ENCODE measurements at regions not wholly inside any gene's neighbourhood (a gene's known extent, or its start where the extent isn't known, plus 50 kb on each side); places are given as distances from the start of the nearest gene placed in this dataset.

- WGBS, 2 donors (ENCODE audit: low coverage in 1 of 2), result 54 to 68% methylated on average over 7 to 8 of the region's 9 CpGs
- Histone ChIP-seq H3K36me3 (no peaks in the 10 kb centered on the region), H3K4me3 (no peak overlapping the region), H3K4me1 (no peaks in the 10 kb centered on the region), H3K27ac (no peak overlapping the region), H3K9me3 (no peaks in the 10 kb centered on the region), H3K27me3 (peaks cover 76% of the 10 kb centered on the region)
- TF ChIP-seq EP300 (IDR thresholded peaks at IDR 0.05) (no peak), CTCF (IDR thresholded peaks at IDR 0.05) (no peak), POLR2A (IDR thresholded peaks at IDR 0.05) (no peak), POLR2AphosphoS5 (IDR thresholded peaks at IDR 0.05) (no peak)
- no peak for ATAC-seq
These were observed 124.1 kb upstream of the AJAP1 start for GRCh38 chr1:4530166-4530785.

DNA sequence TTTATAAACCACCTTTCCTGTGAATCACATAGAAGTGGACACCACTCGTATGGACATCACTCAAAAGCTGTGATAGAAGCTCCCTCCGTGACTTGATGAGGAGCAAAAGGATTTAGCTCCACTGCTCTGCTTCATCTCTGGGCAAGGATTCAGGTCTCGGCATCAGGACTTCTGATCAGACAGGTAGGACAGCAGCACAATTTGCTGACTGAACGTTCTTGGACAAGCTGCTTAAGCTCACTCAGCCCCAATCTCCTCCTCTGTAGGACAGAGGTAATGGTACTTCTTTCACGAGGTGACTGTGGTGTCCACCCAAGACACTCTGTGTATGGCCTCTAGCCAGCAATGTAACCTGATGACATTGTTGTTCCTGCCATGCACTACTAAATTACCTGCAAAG, 122.6 kb upstream of the AJAP1 start:
- 60% methylated on average over 2 of the region's 5 CpGs; no CpG with 5 or more reads in 1 of the 2 donors for WGBS, 2 donors (ENCODE audit: low coverage in 1 of 2)
- no peak for ATAC-seq
- Histone ChIP-seq H3K27ac (no peak overlapping the region), H3K36me3 (no peaks in the 10 kb centered on the region), H3K4me1 (no peaks in the 10 kb centered on the region), H3K4me3 (no peak overlapping the region), H3K27me3 (peaks cover 60% of the 10 kb centered on the region), H3K9me3 (peaks cover 0 to 5% (median 0%) of the 10 kb centered on the region in 3 donors)
- TF ChIP-seq CTCF (IDR thresholded peaks at IDR 0.05) (no peak), POLR2A (IDR thresholded peaks at IDR 0.05) (no peak), POLR2AphosphoS5 (IDR thresholded peaks at IDR 0.05) (no peak), EP300 (IDR thresholded peaks at IDR 0.05) (no peak)

- Histone ChIP-seq H3K27me3 (peaks cover 52% of the 10 kb centered on the region), H3K4me3 (no peak overlapping the region), H3K4me1 (no peaks in the 10 kb centered on the region), H3K27ac (no peak overlapping the region), H3K9me3 (peaks cover 0 to 6% (median 0%) of the 10 kb centered on the region in 3 donors), H3K36me3 (no peaks in the 10 kb centered on the region)
- 62 to 97% methylated on average over 2 to 4 of the region's 4 CpGs for WGBS, 2 donors (ENCODE audit: low coverage in 1 of 2)
- no peak for TF ChIP-seq EP300 (IDR thresholded peaks at IDR 0.05)
- no peak for TF ChIP-seq CTCF (IDR thresholded peaks at IDR 0.05)
- no peak for TF ChIP-seq POLR2AphosphoS5 (IDR thresholded peaks at IDR 0.05)
- TF ChIP-seq POLR2A (IDR thresholded peaks at IDR 0.05), result no peak
- ATAC-seq, result no peak
These were observed 121.8 kb upstream of the AJAP1 start for GRCh38 chr1:4532656-4533055.

DNA sequence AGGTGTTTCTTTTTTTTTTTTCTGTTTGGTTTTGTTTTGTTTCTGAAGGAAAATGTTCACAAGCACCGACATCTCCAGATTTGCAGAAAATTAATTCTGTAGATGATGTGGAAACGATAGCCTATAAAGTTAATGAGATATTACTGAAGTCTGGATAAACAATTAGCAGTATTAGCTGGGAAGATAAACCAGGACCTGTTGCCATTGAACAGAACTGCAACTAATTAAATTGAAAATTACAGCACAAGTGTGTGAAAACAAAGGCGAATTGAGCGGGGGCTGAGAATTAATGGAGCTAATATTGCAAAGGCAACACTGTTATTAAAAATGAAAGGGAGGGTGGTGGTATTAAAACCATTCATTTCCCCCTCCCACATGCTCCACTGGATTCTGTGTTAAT, 107.5 kb upstream of the AJAP1 start:
- WGBS, 2 donors (ENCODE audit: low coverage in 1 of 2), result 72 to 73% methylated on average over 4 of the region's 4 CpGs
- no peaks in the 10 kb centered on the region for H3K4me1 ChIP-seq
- no peak for TF ChIP-seq POLR2AphosphoS5 (IDR thresholded peaks at IDR 0.05)
- no peak for TF ChIP-seq POLR2A (IDR thresholded peaks at IDR 0.05)
- TF ChIP-seq EP300 (IDR thresholded peaks at IDR 0.05), result no peak
- TF ChIP-seq CTCF (IDR thresholded peaks at IDR 0.05), result no peak
- no peak overlapping the region for H3K27ac ChIP-seq
- H3K36me3 ChIP-seq, result no peaks in the 10 kb centered on the region
- no peak overlapping the region for H3K4me3 ChIP-seq
- ATAC-seq, result no peak
- peaks cover 32% of the 10 kb centered on the region for H3K27me3 ChIP-seq
- peaks cover 0 to 9% (median 0%) of the 10 kb centered on the region in 3 donors for H3K9me3 ChIP-seq

- TF ChIP-seq CTCF (IDR thresholded peaks at IDR 0.05), result no peak
- no peak for TF ChIP-seq POLR2AphosphoS5 (IDR thresholded peaks at IDR 0.05)
- no peak for TF ChIP-seq EP300 (IDR thresholded peaks at IDR 0.05)
- TF ChIP-seq POLR2A (IDR thresholded peaks at IDR 0.05), result no peak
- Histone ChIP-seq H3K4me3 (no peak overlapping the region), H3K36me3 (no peaks in the 10 kb centered on the region), H3K27ac (no peak overlapping the region), H3K27me3 (peaks cover 47% of the 10 kb centered on the region), H3K9me3 (no peaks in the 10 kb centered on the region), H3K4me1 (no peaks in the 10 kb centered on the region)
- ATAC-seq, result no peak
- WGBS, 2 donors (ENCODE audit: low coverage in 1 of 2), result 36 to 37% methylated on average over 3 of the region's 3 CpGs
These were observed 104.5 kb upstream of the AJAP1 start for GRCh38 chr1:4549930-4550329.
